Fibroblast of mammary gland (primary cell): ENCODE measurements at regions not wholly inside any gene's neighbourhood (a gene's known extent, or its start where the extent isn't known, plus 50 kb on each side); places are given as distances from the start of the nearest gene placed in this dataset.

Experiments used
- DNase-seq: peaks from one replicate; pipeline ENCODE4 v3.0.0-alpha.2; 2010; ENCODE audit warnings: low read depth
- H3K4me3 ChIP-seq: 2 replicates; pipeline ENCODE4 v1.5.1; 2011; ENCODE audit warnings: low read depth, mild to moderate bottlenecking, low read length, moderate library complexity; ENCODE audit not compliant: control insufficient read depth
- CTCF ChIP-seq: conservative IDR thresholded peaks from 2 replicates; pipeline ENCODE4 v1.5.1; 2011; ENCODE audit warnings: low read depth, low read length, inconsistent platforms; ENCODE audit not compliant: control insufficient read depth, insufficient read depth

DNA sequence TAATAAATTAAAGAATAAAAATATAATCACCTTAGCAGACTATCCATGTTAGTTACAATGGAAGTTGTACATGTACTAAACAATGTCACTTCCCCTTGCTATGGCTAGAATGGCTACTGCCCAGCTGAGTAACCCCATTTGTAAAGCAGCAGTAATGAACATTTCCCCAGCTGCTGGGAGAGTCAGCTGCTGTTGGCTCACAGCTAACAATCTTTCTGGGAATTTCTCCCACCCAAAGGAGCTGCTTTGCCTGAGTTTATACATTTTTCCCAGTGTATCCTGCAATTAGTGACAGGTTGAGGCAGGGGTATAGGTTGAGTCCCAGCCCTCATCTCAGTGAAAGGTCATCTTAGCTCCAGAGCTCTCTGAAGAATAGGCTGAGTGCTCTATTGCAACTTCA lies 665.6 kb upstream of the KLHL29 start:
- no peak for DNase-seq
- TF ChIP-seq CTCF, result no peak
- no peak overlapping the region for H3K4me3 ChIP-seq

- no peak for DNase-seq
- TF ChIP-seq CTCF, result no peak
- no peak overlapping the region for H3K4me3 ChIP-seq
Observed at GRCh38 chr2:22729466-22729865, 655.5 kb upstream of the KLHL29 start.

DNA sequence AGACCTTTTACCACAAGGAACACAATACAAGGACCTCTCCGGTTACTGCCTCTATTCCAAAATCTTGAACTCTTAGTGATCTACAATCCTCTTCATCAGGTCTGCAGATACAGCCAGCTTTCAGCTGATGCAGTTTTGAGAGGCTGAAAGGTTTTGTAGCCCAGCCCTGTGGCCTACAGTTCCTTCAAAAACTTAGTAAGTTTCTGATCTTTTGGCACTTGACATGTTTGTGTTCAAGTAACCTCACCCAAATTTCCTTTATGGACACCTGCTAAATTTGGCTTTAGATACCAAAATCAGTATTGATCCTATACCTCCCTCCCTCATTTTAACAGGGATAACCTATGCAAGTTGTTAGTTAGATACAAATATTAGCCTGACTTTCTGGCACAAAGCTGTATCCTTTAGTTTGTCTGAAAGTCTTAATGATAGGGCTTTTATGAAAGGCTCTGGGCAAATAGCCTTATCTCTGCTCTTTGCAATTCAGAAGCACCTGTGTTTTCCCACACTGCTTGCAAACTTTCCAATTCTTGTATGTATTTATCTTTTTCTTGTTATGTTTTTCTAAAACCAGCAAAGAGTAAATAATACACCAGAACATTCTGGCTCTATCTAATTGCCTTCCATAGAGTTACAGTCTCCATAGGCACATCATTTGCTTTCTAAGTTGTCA lies 650.5 kb upstream of the KLHL29 start:
- TF ChIP-seq CTCF, result no peak
- no peak for DNase-seq
- no peak overlapping the region for H3K4me3 ChIP-seq

GRCh38 chr2:22737144-22737543 lies 647.8 kb upstream of the KLHL29 start:
- H3K4me3 ChIP-seq, result no peak overlapping the region
- no peak for DNase-seq
- TF ChIP-seq CTCF, result no peak

- no peak for TF ChIP-seq CTCF
- no peak for DNase-seq
- H3K4me3 ChIP-seq, result no peak overlapping the region
Observed at GRCh38 chr2:22741216-22741615, 643.8 kb upstream of the KLHL29 start.

- no peak for TF ChIP-seq CTCF
- no peak for DNase-seq
- H3K4me3 ChIP-seq, result no peak overlapping the region
Observed at GRCh38 chr2:22748909-22749308, 636.1 kb upstream of the KLHL29 start.

- no peak for TF ChIP-seq CTCF
- DNase-seq, result no peak
- H3K4me3 ChIP-seq, result no peak overlapping the region
Observed at GRCh38 chr2:22753476-22753875, 631.5 kb upstream of the KLHL29 start.
